K562 (cell line): ENCODE measurements at regions not wholly inside any gene's neighbourhood (a gene's known extent, or its start where the extent isn't known, plus 50 kb on each side); places are given as distances from the start of the nearest gene placed in this dataset.

Source experiments
- CTCF ChIP-seq, 3 experiments: IDR thresholded peaks in 2 of 3; conservative IDR thresholded peaks in 1 of 3; 2 replicates each; pipeline ENCODE4 v1.5.1; 2011 to 2012; ENCODE audit warnings: low read length in 3 of 3, mild to moderate bottlenecking in 3 of 3, control low read depth in 2 of 3, improper control_type of control experiment in 1 of 3, inconsistent platforms in 1 of 3, low read depth in 1 of 3, mixed read lengths in 1 of 3, moderate library complexity in 1 of 3; ENCODE audit not compliant: insufficient read depth in 2 of 3
- KLF6 ChIP-seq: fragments of 250-450 bp; sonication (Bioruptor Pico); IDR thresholded peaks from 2 replicates; pipeline ENCODE4 v1.4.0; 2020; ENCODE audit warnings: mild to moderate bottlenecking, moderate library complexity, borderline replicate concordance
- NFRKB ChIP-seq: fragments of 450-650 bp; IDR thresholded peaks from 2 replicates; pipeline ENCODE4 v1.6.1; 2016; ENCODE audit warnings: low read depth
- SP1 ChIP-seq: sonication (generic); formaldehyde crosslinking; IDR thresholded peaks from 2 replicates; pipeline ENCODE4 v1.8.1; 2022; ENCODE audit warnings: mild to moderate bottlenecking, missing genetic modification reagents
- THRAP3 ChIP-seq: fragments of 450-650 bp; IDR thresholded peaks from 2 replicates; pipeline ENCODE4 v1.6.1; 2016; ENCODE audit warnings: mild to moderate bottlenecking, inconsistent platforms, borderline replicate concordance
- ZNF384 ChIP-seq: IDR thresholded peaks from 2 replicates; pipeline ENCODE4 v1.6.1; 2012; ENCODE audit warnings: low read depth, low read length, improper control_type of control experiment

DNA sequence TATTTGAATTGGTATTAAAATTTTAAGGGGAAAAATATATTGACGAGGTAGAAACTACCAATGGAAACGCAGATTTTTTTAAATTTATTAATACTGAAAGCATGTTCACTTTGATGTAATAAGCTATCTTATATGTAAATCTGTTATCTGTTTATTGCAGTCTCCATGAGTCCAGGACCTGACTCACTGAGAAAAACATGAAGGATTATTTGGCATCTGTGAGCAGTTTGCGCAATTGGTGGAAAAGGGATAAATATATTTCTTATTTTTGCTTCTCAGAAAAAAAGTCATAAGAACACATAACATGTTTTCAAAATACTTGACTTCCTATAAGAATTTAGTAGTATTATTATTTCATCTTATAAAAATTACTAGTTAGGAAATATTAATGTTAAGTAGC is 561.4 kb downstream of the ADCYAP1 start:
- no peak for TF ChIP-seq CTCF (IDR thresholded peaks at IDR 0.05 in 2 of 3, conservative IDR thresholded peaks at IDR 0.05 in 1 of 3; ENCODE audit: insufficient read depth in 2 of 3, low read depth in 1 of 3, low read length in 3 of 3)
- TF ChIP-seq ZNF384: no peak
- no peak for TF ChIP-seq NFRKB
- no peak for TF ChIP-seq SP1 (CRISPR knock-in tag)
- TF ChIP-seq THRAP3: no peak
- no peak for TF ChIP-seq KLF6 (CRISPR knock-in tag)
